Liver (tissue), 8 donors: ENCODE measurements at regions not wholly inside any gene's neighbourhood (a gene's known extent, or its start where the extent isn't known, plus 50 kb on each side); places are given as distances from the start of the nearest gene placed in this dataset.
"Not testable (repeated sequence)": the region's sequence is repeated elsewhere in the genome, so short reads cannot be mapped to it uniquely, and the experiment has no call there.

ENCODE experiments used
- DNase-seq: peaks from one replicate; pipeline ENCODE4 v3.0.0-alpha.2; 2017; ENCODE audit warnings: low spot score
- H3K27ac ChIP-seq, 2 donors: one replicate each; pipeline ENCODE4 v1.7.0; 2013; ENCODE audit warnings: inconsistent platforms in 2 of 2, low read length in 2 of 2, control low read depth in 1 of 2, low read depth in 1 of 2, mild to moderate bottlenecking in 1 of 2
- H3K27me3 ChIP-seq, 4 donors: one replicate each; pipeline versions ENCODE4 v1.6.1 to v1.7.0; 2013; ENCODE audit warnings: low read length in 3 of 4, inconsistent platforms in 1 of 4, mild to moderate bottlenecking in 1 of 4, moderate library complexity in 1 of 4; ENCODE audit not compliant: control insufficient read depth in 4 of 4, insufficient read depth in 4 of 4
- H3K36me3 ChIP-seq, 4 donors: one replicate each; pipeline versions ENCODE4 v1.6.1 to v1.7.0; 2013; ENCODE audit warnings: low read length in 3 of 4, mild to moderate bottlenecking in 3 of 4, low read depth in 1 of 4, moderate library complexity in 1 of 4; ENCODE audit not compliant: control insufficient read depth in 4 of 4, insufficient read depth in 3 of 4
- H3K4me1 ChIP-seq, 4 donors: one replicate each; pipeline versions ENCODE4 v1.6.1 to v1.7.0; 2013; ENCODE audit warnings: low read length in 3 of 4, mild to moderate bottlenecking in 3 of 4, moderate library complexity in 1 of 4; ENCODE audit not compliant: control insufficient read depth in 4 of 4, insufficient read depth in 4 of 4
- H3K4me3 ChIP-seq, 3 donors: one replicate each; pipeline versions ENCODE4 v1.6.1 to v1.7.0; 2013; ENCODE audit warnings: low read length in 3 of 3, control low read depth in 1 of 3, low read depth in 1 of 3, mild to moderate bottlenecking in 1 of 3
- H3K9ac ChIP-seq, 2 donors: one replicate each; pipeline ENCODE4 v1.7.0; 2013; ENCODE audit warnings: low read length in 2 of 2, mild to moderate bottlenecking in 2 of 2, moderate library complexity in 2 of 2, control low read depth in 1 of 2, low read depth in 1 of 2
- H3K9me3 ChIP-seq, 4 donors: one replicate each; pipeline versions ENCODE4 v1.6.1 to v1.7.0; 2013; ENCODE audit warnings: low read length in 3 of 4; ENCODE audit not compliant: control insufficient read depth in 4 of 4
- CTCF ChIP-seq: fragments of 150-350 bp; IDR thresholded peaks from 2 replicates; pipeline ENCODE4 v1.5.1; 2017; ENCODE audit warnings: improper control_type of control experiment, low read depth, low read length; ENCODE audit not compliant: missing input control
- EGR1 ChIP-seq, 2 donors: IDR thresholded peaks; 2 replicates each; pipeline ENCODE4 v1.6.1; 2016 to 2018; ENCODE audit warnings: antibody characterized with exemption in 2 of 2, low read depth in 2 of 2
- FOXA1 ChIP-seq: IDR thresholded peaks from 2 replicates; pipeline ENCODE4 v1.6.1; 2016; ENCODE audit warnings: antibody characterized with exemption
- FOXA2 ChIP-seq: IDR thresholded peaks from 2 replicates; pipeline ENCODE4 v1.6.1; 2016; ENCODE audit warnings: antibody characterized with exemption
- GABPA ChIP-seq, 2 donors: IDR thresholded peaks in 1 of 2; conservative IDR thresholded peaks in 1 of 2; 2 replicates each; pipeline ENCODE4 v1.6.1; 2016; ENCODE audit warnings: antibody characterized with exemption in 2 of 2, mild to moderate bottlenecking in 1 of 2, moderate library complexity in 1 of 2
- HNF4A ChIP-seq, 2 donors: conservative IDR thresholded peaks; 2 replicates each; pipeline ENCODE4 v1.6.1; 2016; ENCODE audit warnings: antibody characterized with exemption in 2 of 2, mild to moderate bottlenecking in 2 of 2
- HNF4G ChIP-seq: IDR thresholded peaks from 2 replicates; pipeline ENCODE4 v1.6.1; 2016; ENCODE audit warnings: antibody characterized with exemption
- JUND ChIP-seq, 2 donors: IDR thresholded peaks; 2 replicates each; pipeline ENCODE4 v1.6.1; 2016; ENCODE audit warnings: antibody characterized with exemption in 2 of 2
- MAX ChIP-seq: IDR thresholded peaks from 2 replicates; pipeline ENCODE4 v1.6.1; 2016; ENCODE audit warnings: antibody characterized with exemption
- NR2F2 ChIP-seq: IDR thresholded peaks from 2 replicates; pipeline ENCODE4 v1.6.1; 2016; ENCODE audit warnings: antibody characterized with exemption
- RAD21 ChIP-seq, 2 donors: IDR thresholded peaks; 2 replicates each; pipeline ENCODE4 v1.6.1; 2016; ENCODE audit warnings: antibody characterized with exemption in 2 of 2, mild to moderate bottlenecking in 2 of 2
- RXRA ChIP-seq, 2 donors: IDR thresholded peaks; 2 replicates each; pipeline ENCODE4 v1.6.1; 2017 to 2018; ENCODE audit warnings: antibody characterized with exemption in 2 of 2, mild to moderate bottlenecking in 1 of 2
- SP1 ChIP-seq: IDR thresholded peaks from 2 replicates; pipeline ENCODE4 v1.6.1; 2018; ENCODE audit warnings: antibody characterized with exemption, mild to moderate bottlenecking
- TAF1 ChIP-seq: conservative IDR thresholded peaks from 2 replicates; pipeline ENCODE4 v1.6.1; 2016; ENCODE audit warnings: antibody characterized with exemption, mild to moderate bottlenecking
- YY1 ChIP-seq: IDR thresholded peaks from 2 replicates; pipeline ENCODE4 v1.6.1; 2016; ENCODE audit warnings: antibody characterized with exemption, mild to moderate bottlenecking
- WGBS: extraction: QIAGEN DNeasy Blood & Tissue Kit; methylation state at CpG from one replicate; pipeline ENCODE4 v1.1.7; 2013; 5-methylcytosine and 5-hydroxymethylcytosine counted together
- TF ChIP-seq, protein P1 (sequence below): IDR thresholded peaks from 2 replicates; pipeline ENCODE4 v1.6.1; 2016; ENCODE audit warnings: antibody characterized with exemption, mild to moderate bottlenecking
- TF ChIP-seq, protein P2 (sequence below): IDR thresholded peaks from 2 replicates; pipeline ENCODE4 v1.6.1; 2016; ENCODE audit warnings: antibody characterized with exemption
- TF ChIP-seq, protein P3 (sequence below): IDR thresholded peaks from 2 replicates; pipeline ENCODE4 v1.6.1; 2016; ENCODE audit warnings: antibody characterized with exemption
- donor health status: healthy.
- donor health status: healthy.
- donor health status: healthy.
- donor health status: healthy.
- donor health status: healthy.

- not testable (repeated sequence) for H3K4me3 ChIP-seq, H3K9ac ChIP-seq, H3K27ac ChIP-seq, H3K9me3 ChIP-seq, DNase-seq, H3K4me1 ChIP-seq, H3K36me3 ChIP-seq, H3K27me3 ChIP-seq
- 97% methylated on average over 3 of the region's 3 CpGs for WGBS
Observed at GRCh38 chr2:113813396-113813795, 57.0 kb upstream of the SLC35F5 start.

DNA sequence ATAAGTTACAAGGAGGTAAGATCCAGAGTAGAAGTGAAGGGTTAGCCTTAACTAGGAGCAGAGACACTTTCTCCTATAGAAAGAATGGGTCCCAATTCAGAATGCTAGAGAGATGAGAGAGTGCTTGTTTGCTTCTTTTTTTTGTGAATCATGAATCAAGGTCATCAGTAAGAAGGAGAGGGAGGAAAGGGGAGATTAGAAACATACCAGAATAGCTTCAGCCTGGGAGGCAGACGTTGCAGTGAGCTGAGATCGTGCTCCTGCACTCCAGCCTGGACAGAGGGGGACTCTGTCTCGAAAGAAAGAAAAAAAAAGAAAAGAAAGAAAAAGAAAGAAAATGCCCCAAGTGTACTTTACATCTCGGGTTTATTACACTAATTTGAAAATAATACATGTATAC is 55.8 kb upstream of the SLC35F5 start:
- Histone ChIP-seq H3K9me3 (peaks cover 0 to 2% (median 0%) of the 10 kb centered on the region in 4 donors), H3K4me1 (no peaks in the 10 kb centered on the region), H3K9ac (no peak overlapping the region), H3K36me3 (no peaks in the 10 kb centered on the region), H3K27me3 (no peaks in the 10 kb centered on the region), H3K27ac (no peak overlapping the region), H3K4me3 (no peak overlapping the region)
- DNase-seq, result no peak
- 72% methylated on average over 4 of the region's 4 CpGs for WGBS
- TF ChIP-seq TAF1 (no peak), NR2F2 (no peak), GABPA (IDR thresholded peaks at IDR 0.05 in 1 of 2, conservative IDR thresholded peaks at IDR 0.05 in 1 of 2) (no peak), MAX (no peak), HNF4G (no peak), CTCF (no peak), SP1 (no peak), YY1 (no peak), RAD21 (IDR thresholded peaks at IDR 0.05) (no peak), EGR1 (IDR thresholded peaks at IDR 0.05; ENCODE audit: low read depth in 2 of 2) (no peak), FOXA1 (no peak), FOXA2 (no peak), HNF4A (conservative IDR thresholded peaks at IDR 0.05) (no peak), JUND (IDR thresholded peaks at IDR 0.05) (no peak), RXRA (IDR thresholded peaks at IDR 0.05) (no peak)
- TF ChIP-seq, protein P1, sequence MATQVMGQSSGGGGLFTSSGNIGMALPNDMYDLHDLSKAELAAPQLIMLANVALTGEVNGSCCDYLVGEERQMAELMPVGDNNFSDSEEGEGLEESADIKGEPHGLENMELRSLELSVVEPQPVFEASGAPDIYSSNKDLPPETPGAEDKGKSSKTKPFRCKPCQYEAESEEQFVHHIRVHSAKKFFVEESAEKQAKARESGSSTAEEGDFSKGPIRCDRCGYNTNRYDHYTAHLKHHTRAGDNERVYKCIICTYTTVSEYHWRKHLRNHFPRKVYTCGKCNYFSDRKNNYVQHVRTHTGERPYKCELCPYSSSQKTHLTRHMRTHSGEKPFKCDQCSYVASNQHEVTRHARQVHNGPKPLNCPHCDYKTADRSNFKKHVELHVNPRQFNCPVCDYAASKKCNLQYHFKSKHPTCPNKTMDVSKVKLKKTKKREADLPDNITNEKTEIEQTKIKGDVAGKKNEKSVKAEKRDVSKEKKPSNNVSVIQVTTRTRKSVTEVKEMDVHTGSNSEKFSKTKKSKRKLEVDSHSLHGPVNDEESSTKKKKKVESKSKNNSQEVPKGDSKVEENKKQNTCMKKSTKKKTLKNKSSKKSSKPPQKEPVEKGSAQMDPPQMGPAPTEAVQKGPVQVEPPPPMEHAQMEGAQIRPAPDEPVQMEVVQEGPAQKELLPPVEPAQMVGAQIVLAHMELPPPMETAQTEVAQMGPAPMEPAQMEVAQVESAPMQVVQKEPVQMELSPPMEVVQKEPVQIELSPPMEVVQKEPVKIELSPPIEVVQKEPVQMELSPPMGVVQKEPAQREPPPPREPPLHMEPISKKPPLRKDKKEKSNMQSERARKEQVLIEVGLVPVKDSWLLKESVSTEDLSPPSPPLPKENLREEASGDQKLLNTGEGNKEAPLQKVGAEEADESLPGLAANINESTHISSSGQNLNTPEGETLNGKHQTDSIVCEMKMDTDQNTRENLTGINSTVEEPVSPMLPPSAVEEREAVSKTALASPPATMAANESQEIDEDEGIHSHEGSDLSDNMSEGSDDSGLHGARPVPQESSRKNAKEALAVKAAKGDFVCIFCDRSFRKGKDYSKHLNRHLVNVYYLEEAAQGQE, result no peak
- TF ChIP-seq, protein P2, sequence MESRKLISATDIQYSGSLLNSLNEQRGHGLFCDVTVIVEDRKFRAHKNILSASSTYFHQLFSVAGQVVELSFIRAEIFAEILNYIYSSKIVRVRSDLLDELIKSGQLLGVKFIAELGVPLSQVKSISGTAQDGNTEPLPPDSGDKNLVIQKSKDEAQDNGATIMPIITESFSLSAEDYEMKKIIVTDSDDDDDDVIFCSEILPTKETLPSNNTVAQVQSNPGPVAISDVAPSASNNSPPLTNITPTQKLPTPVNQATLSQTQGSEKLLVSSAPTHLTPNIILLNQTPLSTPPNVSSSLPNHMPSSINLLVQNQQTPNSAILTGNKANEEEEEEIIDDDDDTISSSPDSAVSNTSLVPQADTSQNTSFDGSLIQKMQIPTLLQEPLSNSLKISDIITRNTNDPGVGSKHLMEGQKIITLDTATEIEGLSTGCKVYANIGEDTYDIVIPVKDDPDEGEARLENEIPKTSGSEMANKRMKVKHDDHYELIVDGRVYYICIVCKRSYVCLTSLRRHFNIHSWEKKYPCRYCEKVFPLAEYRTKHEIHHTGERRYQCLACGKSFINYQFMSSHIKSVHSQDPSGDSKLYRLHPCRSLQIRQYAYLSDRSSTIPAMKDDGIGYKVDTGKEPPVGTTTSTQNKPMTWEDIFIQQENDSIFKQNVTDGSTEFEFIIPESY, result no peak
- TF ChIP-seq, protein P3, sequence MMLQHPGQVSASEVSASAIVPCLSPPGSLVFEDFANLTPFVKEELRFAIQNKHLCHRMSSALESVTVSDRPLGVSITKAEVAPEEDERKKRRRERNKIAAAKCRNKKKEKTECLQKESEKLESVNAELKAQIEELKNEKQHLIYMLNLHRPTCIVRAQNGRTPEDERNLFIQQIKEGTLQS, result no peak
